ENCODE measurements at regions not wholly inside any gene's neighbourhood (a gene's known extent, or its start where the extent isn't known, plus 50 kb on each side); places are given as distances from the start of the nearest gene placed in this dataset.

DNA sequence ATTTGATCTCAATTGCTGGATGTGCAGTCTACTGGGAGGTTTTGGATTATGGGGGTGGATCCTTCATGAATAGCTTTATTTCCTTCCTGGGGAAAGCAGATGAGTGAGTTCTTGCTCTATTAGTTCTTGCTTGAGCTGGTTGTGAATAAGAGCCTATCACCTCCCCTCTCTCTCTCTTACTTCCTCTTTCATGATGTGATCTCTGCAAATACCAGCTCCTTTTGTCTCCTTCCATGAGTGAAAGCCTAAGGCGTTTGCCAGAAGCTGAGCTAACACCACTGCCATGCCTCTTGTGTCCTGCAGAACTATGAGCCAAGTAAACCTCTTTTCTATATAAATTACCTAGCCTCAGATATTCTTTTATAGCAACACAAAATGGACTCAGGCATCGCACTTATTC is 302.7 kb downstream of the CCER1 start:
- ChIA-PET CTCF (interaction anchor here (1.2 to 2.2 kb wide), 3 partner anchors 9 to 15 kb away, joined by 4 to 6 read pairs (median 5); no protein-coding TSS in a partner anchor), POLR2A (no interaction called here)
- no peak for DNase-seq (ENCODE audit: low read depth, low spot score)
- no TSS peak for BruUV-seq (replicated peaks)
- Histone ChIP-seq H3K27ac (ENCODE audit: insufficient read depth, low read depth, low read length) (no peak overlapping the region), H3K36me3 (ENCODE audit: control insufficient read depth in 2 of 2, extremely low read depth in 1 of 2, insufficient read depth in 2 of 2, low read length in 2 of 2) (no peaks in the 10 kb centered on the region), H3K4me3 (replicated peaks in 1 of 3; ENCODE audit: insufficient read depth in 1 of 3, low read depth in 1 of 3, low read length in 3 of 3) (no peak overlapping the region), H3K9ac (replicated peaks; ENCODE audit: extremely low read depth, insufficient read depth, low read length) (no peak overlapping the region), H3K79me2 (ENCODE audit: control insufficient read depth, insufficient read depth, low read length) (no peaks in the 10 kb centered on the region), H2AFZ (ENCODE audit: low read depth, low read length) (no peak overlapping the region), H3K9me3 (replicated peaks; ENCODE audit: control insufficient read depth, insufficient read depth, low read length) (no peaks in the 10 kb centered on the region), H3K27me3 (ENCODE audit: control insufficient read depth in 2 of 2, insufficient read depth in 2 of 2, low read length in 2 of 2) (no peaks in the 10 kb centered on the region), H3K9me1 (replicated peaks; ENCODE audit: control insufficient read depth, extremely low read depth, insufficient read depth, low read length) (no peaks in the 10 kb centered on the region), H3K4me1 (ENCODE audit: control insufficient read depth, extremely low read depth, insufficient read depth, low read length) (no peaks in the 10 kb centered on the region), H3K4me2 (ENCODE audit: insufficient read depth, low read length) (no peak overlapping the region), H4K20me1 (replicated peaks; ENCODE audit: control insufficient read depth, extremely low read depth, insufficient read depth, low read length) (no peaks in the 10 kb centered on the region)
- dilution Hi-C loops (cut with MboI; ENCODE audit: extremely low pct_ligation_motif_present, low sequenced_read_pairs) (no loop called here), intact Hi-C loops (cut with micrococcal nuclease) (no loop called here)
- FAIRE-seq: no peak
- TF ChIP-seq EZH2 (IDR thresholded peaks at IDR 0.05; ENCODE audit: borderline replicate concordance, low read depth, low read length, severe bottlenecking) (no peak), MAX (IDR thresholded peaks at IDR 0.05; ENCODE audit: insufficient read depth, insufficient read length) (no peak), JUN (IDR thresholded peaks at IDR 0.05; ENCODE audit: borderline replicate concordance, insufficient read depth, insufficient read length, low read depth) (no peak), CTCF (IDR thresholded peaks at IDR 0.05; ENCODE audit: extremely low read depth in 1 of 2, insufficient read depth in 1 of 2, low read depth in 1 of 2, low read length in 2 of 2) (no peak), MYC (IDR thresholded peaks at IDR 0.05; ENCODE audit: low read depth, low read length) (no peak), POLR2A (IDR thresholded peaks at IDR 0.05; ENCODE audit: low read depth, low read length) (no peak)

- intact Hi-C loops (cut with micrococcal nuclease) (no loop called here), dilution Hi-C loops (cut with MboI; ENCODE audit: extremely low pct_ligation_motif_present, low sequenced_read_pairs) (no loop called here)
- no peak overlapping the region for H3K4me3 ChIP-seq (replicated peaks in 1 of 3; ENCODE audit: insufficient read depth in 1 of 3, low read depth in 1 of 3, low read length in 3 of 3)
- BruUV-seq (replicated peaks): no TSS peak
- FAIRE-seq: no peak
- H3K9me3 ChIP-seq (replicated peaks; ENCODE audit: control insufficient read depth, insufficient read depth, low read length): no peaks in the 10 kb centered on the region
- H3K79me2 ChIP-seq (ENCODE audit: control insufficient read depth, insufficient read depth, low read length): no peaks in the 10 kb centered on the region
- H3K9me1 ChIP-seq (replicated peaks; ENCODE audit: control insufficient read depth, extremely low read depth, insufficient read depth, low read length): no peaks in the 10 kb centered on the region
- CTCF ChIA-PET: interaction anchor here (1.2 kb wide), 1 partner anchor 50 kb away, joined by 3 read pairs; no protein-coding TSS in a partner anchor
- no peak overlapping the region for H3K27ac ChIP-seq (ENCODE audit: insufficient read depth, low read depth, low read length)
- H3K36me3 ChIP-seq (ENCODE audit: control insufficient read depth in 2 of 2, extremely low read depth in 1 of 2, insufficient read depth in 2 of 2, low read length in 2 of 2): no peaks in the 10 kb centered on the region
- no peaks in the 10 kb centered on the region for H4K20me1 ChIP-seq (replicated peaks; ENCODE audit: control insufficient read depth, extremely low read depth, insufficient read depth, low read length)
- no peak overlapping the region for H3K4me2 ChIP-seq (ENCODE audit: insufficient read depth, low read length)
- no peak for DNase-seq (ENCODE audit: low read depth, low spot score)
- POLR2A ChIA-PET: no interaction called here
- H3K27me3 ChIP-seq (ENCODE audit: control insufficient read depth in 2 of 2, insufficient read depth in 2 of 2, low read length in 2 of 2): no peaks in the 10 kb centered on the region
- no peak overlapping the region for H2AFZ ChIP-seq (ENCODE audit: low read depth, low read length)
- TF ChIP-seq MAX (IDR thresholded peaks at IDR 0.05; ENCODE audit: insufficient read depth, insufficient read length) (no peak), FOS (IDR thresholded peaks at IDR 0.05; ENCODE audit: borderline replicate concordance, insufficient read depth, low read length) (no peak), POLR2A (IDR thresholded peaks at IDR 0.05; ENCODE audit: low read depth, low read length) (no peak), CTCF (IDR thresholded peaks at IDR 0.05; ENCODE audit: extremely low read depth in 1 of 2, insufficient read depth in 1 of 2, low read depth in 1 of 2, low read length in 2 of 2) (no peak), EZH2 (IDR thresholded peaks at IDR 0.05; ENCODE audit: borderline replicate concordance, low read depth, low read length, severe bottlenecking) (no peak), MYC (IDR thresholded peaks at IDR 0.05; ENCODE audit: low read depth, low read length) (no peak), POLR2AphosphoS5 (IDR thresholded peaks at IDR 0.05; ENCODE audit: insufficient read depth, low read depth, low read length) (no peak), GATA2 (IDR thresholded peaks at IDR 0.05; ENCODE audit: insufficient read depth, insufficient read length, low read depth, low read length) (no peak), JUN (IDR thresholded peaks at IDR 0.05; ENCODE audit: borderline replicate concordance, insufficient read depth, insufficient read length, low read depth) (no peak)
- no peak overlapping the region for H3K9ac ChIP-seq (replicated peaks; ENCODE audit: extremely low read depth, insufficient read depth, low read length)
- H3K4me1 ChIP-seq (ENCODE audit: control insufficient read depth, extremely low read depth, insufficient read depth, low read length): no peaks in the 10 kb centered on the region
Observed at GRCh38 chr12:90645181-90645580, 309.8 kb downstream of the CCER1 start.
